GM19397 (cell line): ENCODE measurements at regions not wholly inside any gene's neighbourhood (a gene's known extent, or its start where the extent isn't known, plus 50 kb on each side); places are given as distances from the start of the nearest gene placed in this dataset.

Experiments
- ATAC-seq: cut with Tn5 transposase; IDR thresholded peaks from one replicate; pipeline ENCODE4 v1.9.1; 2021; ENCODE audit warnings: mild to moderate bottlenecking, moderate library complexity; ENCODE audit not compliant: unreplicated experiment

GRCh38 chr13:60282186-60282585, 114.8 kb upstream of the TDRD3 start:
- ATAC-seq, result no peak

DNA sequence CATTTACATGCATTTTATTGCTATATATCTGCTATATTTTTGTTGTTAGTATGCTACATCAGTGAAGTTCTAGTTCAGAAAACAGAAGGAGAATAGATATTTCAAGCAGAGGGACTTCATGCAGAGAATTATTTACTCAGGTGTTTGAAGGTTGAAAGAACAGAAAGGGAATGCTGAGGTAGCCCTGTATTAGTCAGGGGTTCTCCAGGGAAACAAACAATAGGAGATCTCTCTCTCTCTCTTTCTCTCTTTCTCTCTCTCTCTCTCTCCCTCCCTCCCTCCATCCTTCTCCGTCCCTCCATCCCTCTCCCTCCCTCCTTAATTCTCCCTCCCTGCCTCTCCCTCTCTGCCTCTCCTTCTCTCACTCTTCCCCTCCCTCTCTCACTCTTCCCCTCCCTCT, 114.3 kb upstream of the TDRD3 start:
- no peak for ATAC-seq

DNA sequence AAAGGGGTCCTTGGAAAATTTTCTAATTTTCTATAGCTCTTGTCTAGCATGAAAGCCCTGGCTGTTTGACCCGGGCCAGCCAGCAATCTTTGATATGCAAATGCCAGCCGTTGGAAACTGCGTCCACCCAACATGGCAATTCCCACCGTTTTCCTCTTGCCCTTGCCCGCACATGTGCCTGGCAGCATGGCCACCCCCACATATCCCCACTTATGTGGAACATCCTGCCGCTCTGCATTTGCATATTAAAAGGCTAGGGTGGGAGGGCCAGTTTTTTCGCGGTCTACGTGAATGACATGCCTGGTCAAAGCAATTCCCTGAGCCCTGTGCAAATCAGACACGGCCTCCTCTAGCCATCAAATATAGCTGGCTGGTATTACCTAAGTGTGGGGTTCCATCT, 110.3 kb upstream of the TDRD3 start:
- ATAC-seq, result no peak

- ATAC-seq, result no peak
Measured at GRCh38 chr13:60288569-60288968, 108.5 kb upstream of the TDRD3 start.

DNA sequence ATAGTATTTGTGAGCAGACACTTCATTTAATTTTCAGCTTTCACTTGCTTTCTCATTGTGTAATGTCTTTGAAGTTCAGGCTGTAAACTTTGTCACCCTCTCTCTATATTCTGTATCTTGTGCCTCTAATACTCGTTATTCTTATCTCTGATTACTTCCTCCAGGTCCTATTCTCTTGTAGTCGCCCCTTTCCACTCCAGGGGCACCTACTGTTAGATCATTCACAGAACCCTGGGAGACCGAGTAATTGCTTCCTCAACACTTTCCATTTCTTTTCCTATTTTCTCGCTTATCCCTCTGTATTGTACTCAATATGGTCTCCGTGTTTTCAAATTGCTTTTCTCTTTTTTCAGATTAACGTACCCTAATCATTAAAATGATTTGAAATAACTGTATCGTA, 93.9 kb upstream of the TDRD3 start:
- no peak for ATAC-seq

GRCh38 chr13:60311527-60311926, 85.5 kb upstream of the TDRD3 start:
- ATAC-seq, result no peak

- ATAC-seq, result no peak
Measured at GRCh38 chr13:60312851-60313505, 84.0 kb upstream of the TDRD3 start.

- no peak for ATAC-seq
Measured at GRCh38 chr13:60318186-60318585, 78.8 kb upstream of the TDRD3 start.

DNA sequence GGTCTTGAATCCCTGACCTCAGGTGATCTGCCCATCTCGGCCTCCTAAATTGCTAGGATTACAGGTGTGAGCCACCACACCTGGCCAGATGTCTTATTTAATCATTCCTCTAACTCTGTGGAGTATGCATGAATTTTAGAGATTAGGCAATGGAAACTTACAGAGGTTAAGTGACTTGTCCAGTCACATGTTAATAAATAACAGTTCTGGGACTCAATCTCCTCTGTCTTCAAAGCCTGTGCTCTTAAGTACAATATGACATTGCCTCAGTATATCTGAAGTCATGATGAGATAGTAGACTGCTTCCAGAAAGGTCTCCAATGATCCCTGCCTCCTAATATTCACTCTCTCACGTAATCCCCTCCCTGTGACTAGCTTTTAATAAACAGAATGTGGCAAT, 72.9 kb upstream of the TDRD3 start:
- no peak for ATAC-seq

GRCh38 chr13:60326273-60326672, 70.7 kb upstream of the TDRD3 start:
- no peak for ATAC-seq

GRCh38 chr13:60327511-60327910, 69.5 kb upstream of the TDRD3 start:
- ATAC-seq, result no peak

GRCh38 chr13:60328073-60328472, 68.9 kb upstream of the TDRD3 start:
- no peak for ATAC-seq

DNA sequence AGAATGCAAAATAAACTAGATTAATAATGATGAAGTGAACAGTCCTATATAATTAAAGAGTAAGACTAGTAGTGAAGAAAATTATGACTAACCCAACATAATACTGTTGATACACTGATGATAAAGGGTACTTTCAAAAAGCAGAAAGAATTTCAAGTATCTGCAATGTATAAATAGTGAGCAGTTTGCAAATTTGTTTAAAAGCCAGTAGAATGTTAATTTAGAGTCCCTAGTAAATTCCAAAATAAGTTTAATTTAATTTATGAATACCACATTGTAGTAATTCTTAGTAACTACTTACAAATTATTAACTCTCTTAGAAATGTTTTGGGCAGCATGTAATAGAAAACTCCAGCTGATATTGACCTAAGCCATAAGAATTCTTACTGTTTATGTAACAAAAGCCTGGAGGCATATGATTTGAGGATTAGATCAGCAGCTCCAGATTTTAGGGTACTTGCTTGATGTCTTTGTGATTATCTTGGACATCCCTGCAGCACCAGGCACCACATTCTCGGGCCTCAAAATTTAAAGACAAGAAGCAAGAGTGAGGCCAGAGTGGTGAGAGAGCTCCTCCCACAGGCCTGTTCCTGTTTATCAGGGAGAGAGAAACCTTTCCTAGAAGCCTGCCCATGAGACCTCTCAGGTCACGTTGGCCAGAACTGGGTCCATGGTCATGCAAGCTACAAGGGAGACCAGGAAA, 67.6 kb upstream of the TDRD3 start:
- peak; percentile 52 for ATAC-seq

DNA sequence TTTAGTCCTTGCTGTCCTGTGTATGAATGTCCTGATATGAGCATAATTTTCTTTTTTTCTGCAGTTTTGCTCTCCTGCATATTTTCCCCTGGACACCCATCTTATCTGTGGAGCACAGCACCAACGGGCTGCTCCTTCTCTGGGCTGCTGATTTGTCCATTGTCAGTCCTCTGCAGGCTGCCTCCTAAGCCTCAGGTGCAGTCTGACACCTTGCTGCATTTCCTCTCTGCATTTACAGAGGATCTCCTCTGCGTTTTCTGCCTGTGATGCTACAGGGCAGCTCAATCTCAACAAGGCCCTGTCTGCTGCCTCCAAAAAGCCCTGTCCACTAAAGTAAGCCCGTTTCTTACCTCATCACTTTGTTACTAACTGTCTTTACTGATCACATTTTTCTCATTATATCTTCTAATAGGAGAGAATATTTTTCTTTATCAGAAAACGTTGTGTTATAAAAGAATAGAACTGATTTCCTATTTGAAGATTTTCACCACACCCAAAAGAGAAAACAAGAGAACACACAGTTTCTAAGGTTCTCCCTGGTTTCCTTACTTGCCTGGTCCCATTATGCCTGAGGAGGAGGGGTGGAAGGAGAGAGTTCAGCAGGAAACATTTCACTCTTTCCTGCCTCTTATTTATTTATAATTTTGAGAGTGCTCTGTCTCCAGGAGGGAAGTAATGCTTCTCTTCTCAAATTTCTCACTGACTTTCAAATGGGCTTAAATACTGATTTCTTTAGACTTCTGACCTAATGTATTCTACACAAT, 65.6 kb upstream of the TDRD3 start:
- ATAC-seq, result no peak

DNA sequence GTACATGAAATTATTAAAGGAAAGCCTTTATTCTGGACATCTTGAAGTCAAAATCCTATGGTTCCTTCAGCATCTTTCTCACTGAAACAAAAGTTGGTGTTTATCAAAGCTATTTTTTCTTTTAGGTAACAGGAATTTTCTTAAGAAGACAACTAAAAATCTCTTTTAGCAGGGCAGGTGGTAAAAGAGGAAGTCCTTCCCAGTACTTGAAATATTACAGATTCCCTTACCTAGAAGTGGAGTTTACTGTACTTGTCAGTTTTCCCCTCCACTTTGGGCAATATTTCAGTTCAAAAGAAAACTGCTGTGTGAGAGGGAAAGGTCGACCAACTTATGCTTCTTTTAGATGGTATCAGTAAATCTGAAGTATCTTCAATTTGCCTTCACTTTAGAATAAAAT, 64.3 kb upstream of the TDRD3 start:
- ATAC-seq, result no peak

DNA sequence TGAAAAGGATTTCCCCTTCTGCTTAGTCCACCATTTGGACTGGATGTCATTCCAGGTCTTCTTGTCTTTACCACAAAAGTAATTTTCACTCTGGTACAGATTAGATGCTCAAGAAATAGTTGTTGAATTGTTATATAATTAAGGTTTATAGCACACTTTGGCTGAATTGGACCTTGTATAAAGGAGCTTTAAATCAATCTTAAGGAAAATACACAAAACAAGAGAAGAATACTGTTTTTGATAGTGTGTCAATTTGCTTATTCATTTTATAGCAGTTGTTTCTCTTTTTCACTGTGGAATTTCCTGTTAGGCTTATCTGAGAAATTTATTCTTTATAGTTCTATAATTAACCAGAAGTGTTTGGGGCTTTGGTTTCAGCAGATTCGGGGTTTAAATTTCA, 62.7 kb upstream of the TDRD3 start:
- ATAC-seq, result no peak

- no peak for ATAC-seq
Measured at GRCh38 chr13:60335531-60335930, 61.5 kb upstream of the TDRD3 start.

GRCh38 chr13:60338754-60339153, 58.3 kb upstream of the TDRD3 start:
- ATAC-seq, result no peak

DNA sequence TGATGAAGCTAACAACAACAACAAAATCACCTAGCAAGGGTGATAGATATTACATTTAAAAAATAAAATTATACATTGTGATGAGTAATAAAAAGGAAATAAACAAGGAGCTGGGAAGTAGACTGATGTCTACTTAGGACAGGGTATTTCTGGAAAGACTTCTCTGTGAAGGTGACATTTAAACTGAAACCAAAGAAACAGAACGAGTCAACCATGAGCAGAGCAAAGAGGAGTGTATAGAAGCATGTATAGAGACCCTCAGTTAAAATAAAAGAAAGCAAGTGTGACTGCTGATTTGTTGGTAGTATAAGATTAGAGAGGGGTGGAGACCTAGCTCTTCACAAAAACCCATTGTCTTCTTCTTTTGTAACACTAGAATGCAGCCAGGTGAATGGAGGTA, 53.0 kb upstream of the TDRD3 start:
- no peak for ATAC-seq

- no peak for ATAC-seq
Measured at GRCh38 chr13:60347174-60347573, 49.8 kb upstream of the TDRD3 start.
